ENCODE measurements at regions not wholly inside any gene's neighbourhood (a gene's known extent, or its start where the extent isn't known, plus 50 kb on each side); places are given as distances from the start of the nearest gene placed in this dataset.

DNA sequence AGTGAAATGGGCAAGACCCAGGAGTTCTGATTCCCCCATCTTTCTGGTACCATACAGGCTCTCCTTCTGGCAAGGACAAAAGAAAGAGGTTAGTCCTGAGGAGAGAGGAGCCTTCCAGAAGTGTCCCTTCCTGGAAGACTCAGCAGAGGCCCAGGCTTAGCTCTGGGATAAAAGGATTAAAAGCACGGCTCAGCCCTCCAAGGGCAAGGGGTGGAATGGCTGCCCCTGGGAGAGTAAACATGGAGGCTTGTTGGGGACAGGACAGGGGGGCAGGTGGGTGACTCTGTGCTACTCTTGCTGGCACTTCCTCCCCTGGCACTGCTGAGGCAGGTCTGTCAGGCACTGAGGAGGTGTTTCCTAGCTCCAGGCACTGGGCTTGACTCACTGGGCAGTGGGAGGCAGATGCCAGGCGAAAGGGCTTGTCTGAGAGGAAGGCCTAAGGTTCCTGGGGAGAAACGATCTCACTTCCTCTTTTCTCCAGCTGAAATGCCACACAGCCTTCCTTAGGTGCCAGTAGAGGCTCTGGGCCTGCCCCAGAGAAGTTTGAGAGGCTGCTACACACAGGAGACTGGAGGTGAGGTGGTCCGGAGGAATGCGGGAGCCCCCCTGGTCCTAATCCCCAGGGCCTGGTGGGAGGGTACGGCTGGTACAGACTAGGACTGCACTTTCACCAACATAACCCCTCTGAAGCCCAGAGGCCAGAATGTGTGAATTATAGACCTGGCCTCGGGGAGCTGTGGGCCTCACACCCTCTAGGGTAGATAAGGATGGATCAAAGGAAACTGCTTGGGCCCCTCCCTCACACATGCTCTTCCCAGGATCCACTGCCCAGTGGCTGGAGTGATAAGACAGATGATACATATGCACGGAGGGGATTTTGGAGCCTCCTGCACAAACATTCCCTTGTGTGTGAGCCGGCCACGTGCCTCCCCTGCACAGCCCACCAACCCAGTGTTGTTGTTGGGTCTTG lies 63.2 kb upstream of the PODXL start:
- TF ChIP-seq POLR2AphosphoS5 (IDR thresholded peaks at IDR 0.05; ENCODE audit: low read depth) (no peak), CTCF (IDR thresholded peaks at IDR 0.05; ENCODE audit: insufficient read depth, low read length) (no peak), GABPA (IDR thresholded peaks at IDR 0.05; ENCODE audit: low read depth) (no peak), SPI1 (IDR thresholded peaks at IDR 0.05; ENCODE audit: borderline replicate concordance, low read depth) (peak; percentile 96)
- TF ChIP-seq, protein P1, sequence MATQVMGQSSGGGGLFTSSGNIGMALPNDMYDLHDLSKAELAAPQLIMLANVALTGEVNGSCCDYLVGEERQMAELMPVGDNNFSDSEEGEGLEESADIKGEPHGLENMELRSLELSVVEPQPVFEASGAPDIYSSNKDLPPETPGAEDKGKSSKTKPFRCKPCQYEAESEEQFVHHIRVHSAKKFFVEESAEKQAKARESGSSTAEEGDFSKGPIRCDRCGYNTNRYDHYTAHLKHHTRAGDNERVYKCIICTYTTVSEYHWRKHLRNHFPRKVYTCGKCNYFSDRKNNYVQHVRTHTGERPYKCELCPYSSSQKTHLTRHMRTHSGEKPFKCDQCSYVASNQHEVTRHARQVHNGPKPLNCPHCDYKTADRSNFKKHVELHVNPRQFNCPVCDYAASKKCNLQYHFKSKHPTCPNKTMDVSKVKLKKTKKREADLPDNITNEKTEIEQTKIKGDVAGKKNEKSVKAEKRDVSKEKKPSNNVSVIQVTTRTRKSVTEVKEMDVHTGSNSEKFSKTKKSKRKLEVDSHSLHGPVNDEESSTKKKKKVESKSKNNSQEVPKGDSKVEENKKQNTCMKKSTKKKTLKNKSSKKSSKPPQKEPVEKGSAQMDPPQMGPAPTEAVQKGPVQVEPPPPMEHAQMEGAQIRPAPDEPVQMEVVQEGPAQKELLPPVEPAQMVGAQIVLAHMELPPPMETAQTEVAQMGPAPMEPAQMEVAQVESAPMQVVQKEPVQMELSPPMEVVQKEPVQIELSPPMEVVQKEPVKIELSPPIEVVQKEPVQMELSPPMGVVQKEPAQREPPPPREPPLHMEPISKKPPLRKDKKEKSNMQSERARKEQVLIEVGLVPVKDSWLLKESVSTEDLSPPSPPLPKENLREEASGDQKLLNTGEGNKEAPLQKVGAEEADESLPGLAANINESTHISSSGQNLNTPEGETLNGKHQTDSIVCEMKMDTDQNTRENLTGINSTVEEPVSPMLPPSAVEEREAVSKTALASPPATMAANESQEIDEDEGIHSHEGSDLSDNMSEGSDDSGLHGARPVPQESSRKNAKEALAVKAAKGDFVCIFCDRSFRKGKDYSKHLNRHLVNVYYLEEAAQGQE (IDR thresholded peaks at IDR 0.05; ENCODE audit: insufficient replicate concordance, low read depth): no peak
